ENCODE measurements at regions not wholly inside any gene's neighbourhood (a gene's known extent, or its start where the extent isn't known, plus 50 kb on each side); places are given as distances from the start of the nearest gene placed in this dataset.

DNA sequence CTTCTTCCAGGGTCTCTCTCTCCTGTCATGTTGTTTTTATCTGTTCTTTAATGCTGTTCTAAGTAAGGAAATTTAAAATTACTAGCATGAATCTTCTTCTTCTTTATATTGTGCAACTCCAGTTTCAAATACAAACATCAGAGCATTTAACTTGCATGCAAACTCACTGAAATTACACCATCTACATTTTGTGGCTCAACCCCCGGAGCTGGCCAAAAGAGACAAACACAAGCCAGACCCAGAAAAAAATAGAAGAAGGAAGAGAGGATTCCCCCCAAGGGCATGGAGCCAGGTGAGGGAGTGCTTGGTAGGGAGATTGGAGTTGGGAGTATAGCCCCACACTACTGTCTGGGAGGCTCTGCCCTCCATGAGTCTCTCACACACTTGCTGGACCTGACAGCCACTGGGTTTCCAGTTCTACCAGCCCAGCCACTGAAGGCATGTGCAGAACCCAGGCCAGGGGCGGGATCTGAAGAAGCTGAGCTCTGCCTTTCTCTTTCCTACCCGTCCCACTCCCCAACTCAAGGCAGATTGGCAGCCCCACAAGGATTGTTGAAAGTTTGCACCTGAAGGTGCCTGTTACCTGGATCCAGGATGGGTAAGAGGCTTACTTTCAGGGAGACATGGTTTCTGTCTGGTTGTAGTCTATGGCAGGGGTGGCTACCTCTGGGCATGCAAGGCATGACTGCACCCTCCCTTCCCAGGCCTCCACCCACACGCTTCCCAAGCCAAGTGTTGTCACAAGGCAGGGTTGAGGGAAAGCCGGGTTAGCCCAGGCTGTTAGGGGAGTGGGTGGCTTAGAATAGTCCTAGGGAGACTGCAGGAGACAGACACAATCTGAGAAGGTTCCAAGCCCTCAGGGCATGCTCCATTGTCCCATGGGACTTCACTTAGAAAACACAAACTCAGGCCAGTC lies 297.2 kb downstream of the TGFB2 start:
- DNase-seq (ENCODE audit: low spot score) = no peak

DNA sequence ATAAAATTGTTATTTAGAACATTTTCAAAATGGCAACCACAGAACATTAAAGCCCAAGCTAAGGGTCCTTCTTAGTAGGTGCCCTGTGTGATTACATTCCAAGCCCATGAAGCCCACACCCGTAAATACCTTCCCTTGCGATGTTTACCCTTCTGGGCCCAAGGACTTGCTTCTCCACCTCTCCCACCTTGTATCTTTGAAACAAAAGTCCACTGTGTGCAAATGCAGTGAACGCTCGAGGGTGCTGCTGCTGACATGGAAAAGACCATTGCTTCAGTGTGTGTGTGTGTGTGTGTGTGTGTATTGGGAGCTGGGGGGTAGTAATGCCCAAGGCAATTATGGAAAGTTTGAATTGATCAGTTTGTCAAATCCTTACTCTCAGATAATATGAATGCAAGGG lies 298.1 kb downstream of the TGFB2 start:
- DNase-seq (ENCODE audit: low spot score) = no peak

DNA sequence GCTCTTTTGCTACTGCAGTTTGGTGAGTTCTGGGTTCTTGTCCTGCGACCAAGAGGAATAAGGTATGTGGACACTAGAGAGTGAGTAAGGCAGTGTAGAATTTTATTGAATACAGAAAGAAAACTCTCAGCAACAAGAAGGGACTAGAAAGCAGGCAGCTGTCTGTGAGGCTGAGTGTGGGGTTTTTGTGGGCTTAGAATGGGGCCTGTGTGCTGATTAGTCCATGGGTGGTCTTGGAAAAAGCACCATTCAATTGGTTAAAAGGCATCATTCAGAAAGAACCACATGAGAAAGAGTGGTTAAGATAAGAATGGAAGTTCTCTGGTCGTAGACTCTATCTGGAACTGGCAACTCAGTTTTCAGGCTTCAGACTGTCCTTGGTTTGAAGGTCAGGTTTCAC lies 298.8 kb downstream of the TGFB2 start:
- DNase-seq (ENCODE audit: low spot score) = no peak

DNA sequence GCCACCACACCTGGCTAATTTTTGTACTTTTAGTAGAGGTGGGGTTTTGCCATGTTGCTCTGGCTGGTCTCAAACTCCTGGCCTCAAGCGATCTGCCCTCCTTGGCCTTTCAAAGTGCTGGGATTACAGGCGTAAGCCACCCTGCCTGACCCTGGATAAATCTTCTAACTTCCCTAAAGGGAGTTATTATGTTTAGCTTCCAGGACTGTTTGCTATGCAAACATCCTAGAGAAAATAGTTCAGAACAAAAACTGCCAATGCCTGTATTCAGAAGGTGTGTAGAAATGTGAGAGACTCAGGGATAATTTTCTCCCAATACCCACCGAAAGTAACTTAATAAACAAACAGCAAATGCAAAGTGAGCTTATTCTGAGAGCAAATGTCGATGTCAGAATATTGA lies 301.2 kb downstream of the TGFB2 start:
- no peak for DNase-seq (ENCODE audit: low spot score)

DNA sequence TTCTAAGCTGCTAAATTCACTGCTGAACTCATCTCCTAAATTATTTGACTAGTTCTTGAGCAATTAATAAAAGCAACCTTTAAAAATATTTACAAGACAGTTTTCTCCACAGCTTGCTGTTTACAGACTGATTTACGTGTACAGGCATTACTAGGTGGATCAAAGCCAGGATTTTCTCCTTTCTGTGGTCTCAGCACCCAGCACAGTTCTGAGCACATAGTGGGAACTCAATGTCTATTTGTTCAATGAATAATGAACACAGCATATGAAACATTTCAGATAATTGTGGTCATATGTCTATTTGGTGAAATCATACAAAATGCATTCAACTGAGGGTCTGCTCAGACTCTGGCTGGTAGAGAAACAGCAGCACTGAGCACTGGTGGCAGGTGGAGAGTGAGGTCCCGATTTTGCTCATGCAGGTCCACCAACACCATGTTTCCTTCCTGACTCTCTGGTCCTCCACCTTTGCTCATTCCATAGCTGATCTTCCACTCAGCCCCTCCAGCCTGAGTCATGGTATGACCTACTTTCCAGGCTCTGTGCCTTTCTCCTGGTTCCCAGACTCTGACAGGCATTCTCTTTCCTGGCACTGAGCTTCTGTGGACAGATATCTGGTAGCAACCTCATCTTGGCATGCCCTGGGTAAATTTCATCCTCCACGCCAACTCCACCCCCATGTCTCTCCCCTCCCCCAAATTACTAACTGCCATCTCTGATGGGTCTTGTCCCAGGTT lies 311.3 kb downstream of the TGFB2 start:
- no peak for DNase-seq (ENCODE audit: low spot score)

DNA sequence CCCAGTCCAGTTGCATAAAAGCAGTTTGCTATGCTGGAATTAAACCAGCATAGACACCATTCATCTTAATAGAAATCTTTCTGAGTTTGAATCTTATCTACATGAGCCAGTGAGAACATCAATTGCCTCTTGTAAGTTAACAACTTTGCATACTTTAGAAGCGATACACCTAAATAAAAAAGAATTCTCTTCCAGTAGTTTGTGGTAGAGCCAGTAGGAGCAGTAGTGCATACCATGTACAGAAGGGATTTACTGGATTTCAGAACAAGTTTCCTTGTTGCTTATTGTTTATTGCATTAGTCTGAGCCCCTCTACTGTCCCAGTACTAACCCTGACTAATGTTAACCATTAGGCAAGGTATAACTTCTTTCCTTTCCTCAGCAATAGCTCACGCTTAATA lies 313.1 kb downstream of the TGFB2 start:
- DNase-seq (ENCODE audit: low spot score) = no peak

DNA sequence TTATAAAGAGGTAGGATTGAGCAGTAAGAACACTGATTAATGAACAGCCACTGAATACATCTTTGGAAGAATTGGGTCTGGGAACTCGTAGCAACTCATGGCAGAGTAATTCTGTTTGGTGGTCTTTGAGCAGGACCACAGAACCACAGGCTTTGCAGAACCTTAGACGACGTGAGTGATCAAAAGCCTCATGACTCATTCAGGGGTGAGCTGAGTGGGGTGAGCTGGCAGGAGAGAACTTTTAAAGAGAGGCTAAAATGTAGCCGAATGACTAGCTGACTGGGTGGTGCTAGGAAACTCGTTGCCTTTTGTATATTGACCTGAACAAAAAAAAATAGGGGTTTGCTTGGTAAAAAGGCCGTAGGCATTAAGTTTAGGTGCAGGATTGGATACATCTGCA lies 313.8 kb downstream of the TGFB2 start:
- no peak for DNase-seq (ENCODE audit: low spot score)

DNA sequence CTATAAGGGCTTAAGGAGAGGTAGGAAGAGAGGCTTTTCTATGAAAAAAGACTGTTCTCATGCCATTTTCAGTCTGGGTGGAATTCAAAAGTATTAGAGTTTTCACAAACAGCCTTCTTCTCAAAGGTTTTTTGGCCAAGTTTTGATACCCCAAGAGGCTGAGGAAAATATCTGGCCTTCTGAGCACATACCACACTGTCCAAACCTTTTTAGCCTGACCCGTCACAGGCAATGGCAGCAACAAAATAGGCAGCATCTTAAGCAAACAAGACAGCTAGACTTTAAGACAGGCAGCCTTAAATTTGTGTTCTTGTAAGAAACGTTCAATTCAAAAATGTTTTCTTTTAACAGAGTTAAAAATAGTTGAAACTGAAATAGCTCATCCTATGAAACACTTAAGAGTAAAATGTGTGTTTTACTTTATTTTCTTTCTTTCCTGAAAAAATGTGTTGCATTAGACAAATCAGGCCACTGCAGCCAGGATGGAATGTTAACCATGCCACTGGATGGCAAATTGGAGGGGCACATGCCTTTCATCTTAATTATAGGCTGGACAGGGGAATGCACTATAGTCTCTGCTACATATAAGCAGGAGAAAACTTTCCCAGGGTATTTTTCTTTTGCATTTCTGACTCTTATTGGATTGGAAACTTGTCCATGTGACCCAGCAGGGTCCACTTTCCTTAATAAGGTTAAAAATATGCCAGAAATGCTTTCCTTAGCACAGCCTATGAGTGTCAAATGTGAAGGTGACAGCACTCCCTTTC lies 315.0 kb downstream of the TGFB2 start:
- DNase-seq (ENCODE audit: low spot score) = no peak

DNA sequence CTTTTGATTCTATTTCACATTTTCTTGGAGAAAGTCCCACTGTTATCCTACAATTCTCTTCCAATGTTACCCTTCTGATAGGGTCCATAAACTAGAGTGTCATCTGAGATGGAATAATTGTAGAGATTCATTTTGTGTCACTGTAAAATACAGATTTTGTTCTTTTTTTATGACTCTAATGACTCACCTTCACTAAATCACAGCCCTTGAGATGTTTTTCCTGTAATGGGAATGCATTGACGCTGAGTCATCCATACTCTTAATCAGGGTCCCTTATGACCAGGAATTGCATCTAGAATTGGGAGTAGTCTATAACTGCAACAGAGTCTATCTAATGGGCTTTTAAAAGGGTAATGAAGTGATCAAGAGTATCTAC lies 315.5 kb downstream of the TGFB2 start:
- DNase-seq (ENCODE audit: low spot score) = no peak

DNA sequence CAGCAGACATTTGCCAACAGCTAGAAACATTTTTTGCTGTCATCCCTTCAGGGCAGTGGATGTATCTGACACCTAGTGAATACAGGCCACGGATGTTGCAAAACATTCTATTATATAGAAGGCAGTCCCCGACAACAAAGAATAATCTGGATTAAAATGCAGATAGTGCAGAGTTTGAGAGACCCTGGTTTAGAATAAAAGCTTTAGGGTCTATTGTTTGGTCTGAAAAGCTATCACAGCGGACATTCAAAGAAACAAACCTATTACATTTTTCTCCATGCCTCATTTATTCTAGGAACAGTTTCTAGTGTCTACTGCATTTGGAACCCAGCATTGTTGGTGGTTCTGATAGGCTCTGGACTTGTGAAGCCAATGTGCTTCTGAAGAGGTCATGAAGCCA lies 316.3 kb downstream of the TGFB2 start:
- DNase-seq (ENCODE audit: low spot score) = no peak

DNA sequence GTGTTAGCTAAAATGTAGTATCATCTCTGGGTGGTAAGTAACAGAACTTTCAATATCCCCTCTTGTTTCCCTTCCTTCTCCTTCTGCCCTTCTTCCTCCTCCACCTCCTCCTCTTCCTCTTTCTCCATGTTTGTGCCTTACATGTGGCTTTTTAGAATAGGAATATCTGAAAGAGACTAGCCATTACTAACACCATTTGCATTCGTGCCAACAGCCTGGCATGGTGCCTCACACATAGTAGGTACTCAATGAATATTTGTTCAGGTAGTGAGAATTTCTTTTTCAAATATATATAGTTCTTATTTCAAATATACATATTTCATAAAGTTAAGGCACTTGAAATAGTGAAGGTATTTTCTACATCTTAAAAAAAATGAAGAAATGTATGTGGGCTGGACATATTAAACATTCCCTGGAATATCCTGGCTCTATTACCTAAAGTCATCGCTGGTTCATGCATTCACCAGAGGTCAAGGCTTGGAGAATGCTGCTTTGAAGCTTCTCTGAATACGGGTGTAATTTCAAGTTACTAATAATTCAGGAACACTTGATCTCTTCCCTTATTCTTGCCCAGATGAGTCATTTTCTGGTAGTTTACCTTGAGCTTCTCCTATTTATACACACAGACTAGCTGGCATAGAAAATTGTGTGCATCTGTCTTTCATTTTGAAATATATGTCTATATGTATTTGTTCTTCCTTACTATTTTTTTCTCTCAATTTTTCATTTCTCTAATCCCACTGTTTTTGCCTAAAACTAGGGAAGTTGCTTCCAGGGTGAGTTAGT lies 319.4 kb downstream of the TGFB2 start:
- DNase-seq (ENCODE audit: low spot score) = no peak

DNA sequence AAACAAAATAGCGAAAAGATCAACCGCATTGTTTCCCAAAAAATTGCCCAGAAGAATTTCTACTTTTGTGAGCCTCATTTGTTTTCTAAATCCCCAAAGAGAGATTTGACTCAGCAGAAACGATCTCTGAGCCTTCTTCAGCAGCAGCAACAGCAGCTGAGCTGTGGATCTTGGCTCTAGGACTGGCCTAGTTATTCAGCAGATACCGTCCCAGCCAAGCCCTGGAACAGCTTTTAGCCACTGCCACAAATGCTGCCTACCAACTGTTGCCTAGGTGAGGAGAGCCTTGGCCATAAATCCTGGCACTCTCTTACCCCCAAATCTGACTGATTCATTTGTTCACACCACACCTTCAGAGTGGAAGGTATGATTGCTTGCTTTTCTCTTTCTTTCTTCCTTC lies 320.1 kb downstream of the TGFB2 start:
- DNase-seq (ENCODE audit: low spot score) = no peak

DNA sequence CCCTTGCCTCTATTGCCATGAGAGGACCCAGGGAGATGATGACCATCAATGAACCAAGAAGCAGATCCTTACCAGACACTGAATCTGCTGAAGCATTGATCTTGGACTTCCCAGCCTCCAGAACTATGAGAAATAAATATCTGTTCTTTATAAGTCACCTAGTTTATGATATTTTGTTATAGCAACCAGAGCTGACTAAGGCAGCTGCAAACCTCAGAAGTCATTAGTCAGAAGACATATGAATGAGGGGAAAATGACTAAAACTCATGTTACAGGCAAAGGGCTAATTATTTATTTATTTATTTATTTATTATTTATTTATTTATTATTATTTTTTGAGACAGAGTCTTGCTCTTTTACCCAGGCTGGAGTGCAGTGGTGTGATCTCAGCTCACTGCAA lies 321.1 kb downstream of the TGFB2 start:
- DNase-seq (ENCODE audit: low spot score) = no peak

DNA sequence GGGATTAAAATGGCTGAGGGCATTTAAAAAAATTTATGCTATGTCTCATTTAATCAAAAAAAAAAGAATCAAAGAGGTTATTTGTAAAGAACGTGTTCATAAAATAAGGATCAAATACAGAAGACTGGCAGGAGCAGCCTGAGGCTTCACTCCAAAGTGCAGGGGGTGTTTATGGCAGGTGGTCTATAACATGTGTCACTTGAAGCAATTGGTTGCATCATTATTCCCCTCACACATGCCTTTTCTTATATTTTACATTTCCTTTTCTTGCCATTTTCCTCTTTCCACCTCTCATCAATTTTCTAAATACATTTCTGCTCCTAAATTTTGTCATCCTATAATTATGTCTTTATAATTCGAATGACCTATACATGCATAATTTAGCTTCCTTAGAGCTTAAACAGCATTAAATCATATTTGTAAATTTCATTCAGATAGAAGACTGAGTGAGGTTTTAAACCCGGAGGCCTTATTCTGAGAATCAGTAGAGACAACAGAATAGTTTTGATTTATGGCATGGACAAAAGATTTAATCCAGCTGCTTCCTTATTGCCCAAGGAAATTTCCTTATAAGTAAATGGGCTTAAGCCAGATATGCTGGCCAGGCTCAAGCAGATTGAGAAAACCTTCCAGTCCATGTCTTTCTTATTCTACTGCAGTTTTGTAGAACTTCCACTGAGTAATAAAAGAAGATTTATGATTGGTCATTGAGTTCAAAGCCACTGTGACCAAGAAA lies 322.8 kb downstream of the TGFB2 start:
- no peak for DNase-seq (ENCODE audit: low spot score)

DNA sequence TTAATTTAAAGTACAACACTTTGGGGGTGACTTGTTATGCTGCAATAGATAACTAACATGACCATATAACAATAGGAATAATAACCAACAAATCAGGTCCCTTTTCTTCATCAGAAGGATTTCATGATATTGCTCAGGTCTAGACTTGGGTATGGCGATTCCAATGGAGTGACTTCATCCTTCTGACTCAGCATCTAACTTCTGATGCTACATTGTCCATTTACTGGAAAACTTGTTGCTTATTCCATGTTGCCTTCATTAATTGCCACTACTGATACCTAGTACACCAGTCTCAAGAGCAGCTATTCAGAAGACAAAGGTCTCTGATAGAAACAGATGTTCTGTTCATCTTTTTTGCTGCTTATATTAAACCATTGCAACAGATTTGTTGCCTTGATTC lies 324.3 kb downstream of the TGFB2 start:
- DNase-seq (ENCODE audit: low spot score) = no peak

DNA sequence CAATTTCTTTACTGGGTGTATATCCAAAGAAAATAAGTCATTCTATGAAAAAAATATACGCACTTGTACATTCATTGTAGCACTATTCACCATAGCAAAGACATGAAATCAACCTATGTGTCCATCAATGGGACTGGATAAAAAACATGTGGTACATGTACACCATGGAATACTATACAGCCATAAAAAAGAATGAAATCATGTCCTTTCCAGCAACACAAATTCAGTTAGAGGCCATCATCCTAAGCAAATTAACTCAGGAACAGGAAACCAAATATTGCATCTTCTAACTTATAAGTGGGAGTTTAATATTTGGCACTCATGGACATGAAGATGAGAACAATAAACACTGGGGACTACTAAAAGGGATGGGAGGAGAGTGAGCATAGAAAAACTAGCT lies 325.7 kb downstream of the TGFB2 start:
- DNase-seq (ENCODE audit: low spot score) = no peak

DNA sequence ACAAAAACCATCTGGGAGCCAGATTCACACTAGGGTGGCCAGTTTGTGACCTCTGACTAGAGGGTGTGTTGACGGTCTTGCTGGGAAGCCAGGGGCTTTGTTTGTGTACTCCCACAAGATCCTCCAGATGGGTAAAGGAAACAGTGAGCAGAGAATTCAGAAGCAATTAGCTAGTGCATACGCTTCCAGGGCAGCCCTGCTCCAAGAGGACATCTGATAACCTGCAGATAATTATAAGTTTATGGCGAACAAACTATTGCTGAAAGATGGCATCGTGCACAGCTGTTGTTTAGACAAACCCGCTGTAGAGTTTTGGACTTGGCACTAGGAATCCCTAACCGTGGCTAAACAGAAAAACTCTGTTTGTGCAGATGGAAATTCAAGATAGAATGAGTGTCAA lies 326.4 kb downstream of the TGFB2 start:
- no peak for DNase-seq (ENCODE audit: low spot score)

DNA sequence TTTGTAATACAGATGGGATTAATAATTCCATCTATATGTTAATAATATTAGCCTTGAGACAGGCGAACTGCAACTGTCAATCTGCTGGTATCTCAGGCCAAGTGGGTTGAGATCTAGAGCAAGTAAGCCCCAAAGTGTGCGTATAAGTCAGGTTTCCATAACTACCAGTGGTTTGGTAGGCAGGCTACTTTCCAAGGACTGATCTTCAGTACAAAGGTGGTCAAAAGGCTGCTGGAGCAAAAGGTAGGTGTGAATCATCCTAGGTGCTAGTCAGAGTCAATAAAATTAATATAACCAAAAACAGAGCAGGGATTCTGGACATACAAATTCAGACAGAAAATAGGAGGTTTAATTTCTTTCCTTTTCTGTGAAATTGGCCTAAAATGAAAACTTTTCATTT lies 328.0 kb downstream of the TGFB2 start:
- DNase-seq (ENCODE audit: low spot score) = no peak

DNA sequence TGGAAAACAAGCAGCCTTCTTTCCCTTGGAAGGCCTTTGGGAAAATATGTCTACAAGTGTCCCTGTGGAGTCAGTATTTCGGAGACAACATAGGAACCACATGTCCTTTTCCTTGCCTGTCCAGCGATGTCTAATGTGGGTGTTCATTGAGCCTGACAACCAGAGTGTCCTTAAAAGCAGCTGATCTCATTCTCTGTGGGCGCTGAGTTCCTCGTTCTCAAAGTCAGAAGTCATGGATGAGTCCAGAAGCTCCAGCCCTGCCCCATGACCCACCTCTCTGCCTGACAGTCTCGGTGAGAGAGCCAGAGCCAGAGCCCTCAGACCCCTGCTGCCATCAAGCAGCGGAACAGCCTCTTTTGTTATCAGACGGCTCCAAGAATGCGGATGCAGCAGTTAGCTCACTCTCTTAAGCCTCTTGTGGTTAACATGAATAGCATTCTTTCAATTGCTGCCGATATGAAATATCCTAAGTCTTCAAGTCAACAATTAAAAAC lies 329.2 kb downstream of the TGFB2 start:
- no peak for DNase-seq (ENCODE audit: low spot score)

DNA sequence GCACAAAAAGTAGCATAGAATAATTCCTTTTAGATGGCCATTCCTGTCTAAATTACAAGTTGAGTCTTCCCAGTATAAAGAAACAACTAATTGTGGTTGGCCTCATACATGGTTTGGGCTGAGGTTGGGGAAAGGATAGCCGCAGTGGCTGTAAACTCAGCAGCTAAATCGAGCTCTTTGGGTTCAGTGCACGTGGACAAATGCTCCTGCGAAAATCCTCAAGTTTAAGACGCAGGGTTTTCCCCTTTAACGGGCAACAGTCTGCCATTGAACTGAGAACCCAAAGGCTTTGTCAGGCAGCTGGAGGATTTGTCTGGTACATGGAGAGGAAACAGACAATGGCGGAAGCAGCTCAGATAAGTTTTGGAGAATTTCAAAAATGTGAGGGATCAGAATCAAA lies 331.9 kb downstream of the TGFB2 start:
- DNase-seq (ENCODE audit: low spot score) = no peak

DNA sequence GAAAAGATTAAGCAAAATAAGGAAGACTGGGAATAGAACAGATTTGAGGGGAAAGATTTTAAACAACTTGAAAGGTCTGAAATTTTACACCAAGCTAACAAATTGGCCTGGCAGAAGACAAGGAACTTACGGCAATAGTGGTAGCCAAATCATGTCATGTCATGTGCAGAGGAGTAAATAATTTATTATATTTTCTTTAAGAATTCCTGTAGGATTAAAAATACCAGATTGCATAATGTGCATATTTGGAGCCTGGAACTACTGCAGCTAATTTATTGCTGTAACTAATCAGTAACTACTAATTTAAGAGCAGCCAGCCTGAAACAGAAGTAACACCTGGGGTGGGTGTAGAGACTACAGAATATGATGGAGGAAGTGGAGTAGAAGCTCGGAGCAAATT lies 334.3 kb downstream of the TGFB2 start:
- DNase-seq (ENCODE audit: low spot score) = no peak

All from D341Med (cell line).